LNCaP clone FGC (cell line): ENCODE measurements at regions not wholly inside any gene's neighbourhood (a gene's known extent, or its start where the extent isn't known, plus 50 kb on each side); places are given as distances from the start of the nearest gene placed in this dataset.

ENCODE experiments used
- DNase-seq: peaks from one replicate; pipeline ENCODE4 v3.0.0-alpha.2; 2011; ENCODE audit warnings: low read depth
- H3K4me3 ChIP-seq: 2 replicates; pipeline ENCODE4 v1.5.1; 2011; ENCODE audit warnings: mild to moderate bottlenecking, low read depth, low read length, control low read depth
- CTCF ChIP-seq: IDR thresholded peaks from 2 replicates; pipeline ENCODE4 v1.5.1; 2012; ENCODE audit warnings: mild to moderate bottlenecking; ENCODE audit not compliant: control insufficient read depth, insufficient read depth; ENCODE audit errors: extremely low read depth

GRCh38 chr17:13721705-13722104, 120.0 kb upstream of the HS3ST3A1 start:
- H3K4me3 ChIP-seq = no peak overlapping the region
- no peak for DNase-seq
- no peak for TF ChIP-seq CTCF

DNA sequence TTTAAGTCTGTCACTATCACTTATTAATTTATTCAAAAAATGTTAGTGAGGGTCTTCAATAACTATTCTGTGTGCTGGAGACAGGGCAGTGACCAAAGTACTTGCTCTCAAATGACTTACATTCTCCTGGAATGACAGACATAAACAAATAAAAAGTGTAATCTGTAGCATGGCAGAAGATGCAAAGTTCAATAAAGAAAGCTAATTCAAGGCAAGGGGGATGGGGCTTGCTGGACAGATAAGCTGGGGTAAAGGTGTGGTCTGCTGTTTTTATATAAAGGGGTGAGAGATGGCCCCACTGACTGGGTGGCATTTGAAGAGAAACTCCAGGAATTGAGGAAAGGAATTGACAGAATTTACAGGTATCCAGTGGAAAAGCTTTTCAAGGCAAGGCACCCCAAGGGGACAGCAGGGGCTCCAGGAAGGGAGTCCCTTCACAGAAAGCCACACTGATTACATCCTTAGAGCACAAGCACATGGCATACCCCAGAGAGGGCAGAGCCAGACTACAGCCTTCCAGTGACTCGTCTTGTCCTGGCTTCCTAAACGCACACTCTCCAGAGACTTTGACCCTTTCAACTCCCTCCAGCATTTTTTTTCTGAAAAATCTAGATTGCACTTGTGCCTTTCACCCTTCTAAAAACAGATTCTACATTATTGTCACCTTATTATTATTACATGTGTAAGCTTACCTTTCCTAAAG, 123.7 kb upstream of the HS3ST3A1 start:
- H3K4me3 ChIP-seq = no peak overlapping the region
- no peak for DNase-seq
- TF ChIP-seq CTCF = no peak

DNA sequence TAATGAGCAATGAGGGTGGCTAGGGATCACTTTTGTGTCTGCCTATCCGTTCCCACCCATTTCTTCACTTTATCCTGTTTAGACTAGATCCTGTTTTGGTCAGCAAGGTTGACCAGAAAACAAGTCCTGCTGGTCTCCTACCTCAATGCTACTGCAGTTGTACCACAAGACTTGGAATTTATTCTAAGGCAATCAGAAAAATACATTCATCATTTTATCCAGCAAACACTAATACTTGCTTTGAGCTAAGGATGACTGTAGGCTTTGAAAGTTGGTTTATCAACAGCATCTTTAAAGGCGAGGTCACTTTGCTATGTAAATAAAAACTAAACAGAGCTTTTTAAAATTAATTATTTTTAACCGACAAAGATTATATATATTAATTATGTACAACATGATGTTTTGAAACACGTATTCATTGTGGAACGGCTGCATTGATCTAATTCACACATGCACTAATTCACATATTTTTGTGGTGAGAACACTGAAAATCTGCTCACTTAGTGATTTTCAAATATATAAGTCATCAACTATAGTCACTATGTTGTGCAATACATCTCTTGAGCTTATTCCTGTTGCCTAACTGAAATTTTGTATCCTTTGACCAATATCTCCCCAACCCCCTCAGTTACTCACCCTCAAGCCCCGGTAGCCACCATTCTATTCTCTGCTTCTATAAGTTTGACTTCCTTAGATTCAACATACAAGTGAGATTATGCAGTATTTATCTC, 125.9 kb upstream of the HS3ST3A1 start:
- TF ChIP-seq CTCF = no peak
- no peak overlapping the region for H3K4me3 ChIP-seq
- no peak for DNase-seq

- no peak overlapping the region for H3K4me3 ChIP-seq
- no peak for TF ChIP-seq CTCF
- DNase-seq = no peak
These were observed 127.1 kb upstream of the HS3ST3A1 start for GRCh38 chr17:13728781-13729180.

GRCh38 chr17:13729466-13730134, 127.9 kb upstream of the HS3ST3A1 start:
- TF ChIP-seq CTCF = no peak
- no peak for DNase-seq

GRCh38 chr17:13734880-13735279, 133.2 kb upstream of the HS3ST3A1 start:
- no peak for DNase-seq
- TF ChIP-seq CTCF = no peak
- H3K4me3 ChIP-seq = no peak overlapping the region

More at GRCh38 chr17:13729466-13730134, 127.9 kb upstream of the HS3ST3A1 start:
- no peak overlapping the region for H3K4me3 ChIP-seq
